Fibroblast of villous mesenchyme (primary cell): ENCODE measurements at regions not wholly inside any gene's neighbourhood (a gene's known extent, or its start where the extent isn't known, plus 50 kb on each side); places are given as distances from the start of the nearest gene placed in this dataset.

Experiments
- DNase-seq: peaks from one replicate; pipeline ENCODE4 v3.0.0-alpha.2; 2010; ENCODE audit warnings: low read depth
- H3K4me3 ChIP-seq: 2 replicates; pipeline ENCODE4 v1.5.1; 2011; ENCODE audit warnings: low read depth, mild to moderate bottlenecking, low read length
- TF ChIP-seq, protein P1 (sequence below): IDR thresholded peaks from 2 replicates; pipeline ENCODE4 v1.5.1; 2012; ENCODE audit warnings: low read depth, mild to moderate bottlenecking, low read length; ENCODE audit not compliant: insufficient read depth

GRCh38 chr14:96978525-96979272, 181.5 kb downstream of the VRK1 start:
- no peak overlapping the region for H3K4me3 ChIP-seq
- TF ChIP-seq, protein P1, sequence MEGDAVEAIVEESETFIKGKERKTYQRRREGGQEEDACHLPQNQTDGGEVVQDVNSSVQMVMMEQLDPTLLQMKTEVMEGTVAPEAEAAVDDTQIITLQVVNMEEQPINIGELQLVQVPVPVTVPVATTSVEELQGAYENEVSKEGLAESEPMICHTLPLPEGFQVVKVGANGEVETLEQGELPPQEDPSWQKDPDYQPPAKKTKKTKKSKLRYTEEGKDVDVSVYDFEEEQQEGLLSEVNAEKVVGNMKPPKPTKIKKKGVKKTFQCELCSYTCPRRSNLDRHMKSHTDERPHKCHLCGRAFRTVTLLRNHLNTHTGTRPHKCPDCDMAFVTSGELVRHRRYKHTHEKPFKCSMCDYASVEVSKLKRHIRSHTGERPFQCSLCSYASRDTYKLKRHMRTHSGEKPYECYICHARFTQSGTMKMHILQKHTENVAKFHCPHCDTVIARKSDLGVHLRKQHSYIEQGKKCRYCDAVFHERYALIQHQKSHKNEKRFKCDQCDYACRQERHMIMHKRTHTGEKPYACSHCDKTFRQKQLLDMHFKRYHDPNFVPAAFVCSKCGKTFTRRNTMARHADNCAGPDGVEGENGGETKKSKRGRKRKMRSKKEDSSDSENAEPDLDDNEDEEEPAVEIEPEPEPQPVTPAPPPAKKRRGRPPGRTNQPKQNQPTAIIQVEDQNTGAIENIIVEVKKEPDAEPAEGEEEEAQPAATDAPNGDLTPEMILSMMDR: no peak
- no peak for DNase-seq

GRCh38 chr14:96979611-96980074, 182.5 kb downstream of the VRK1 start:
- H3K4me3 ChIP-seq: no peak overlapping the region
- TF ChIP-seq, protein P1: no peak
- DNase-seq: no peak

GRCh38 chr14:96980835-96981234, 183.7 kb downstream of the VRK1 start:
- TF ChIP-seq, protein P1: no peak
- DNase-seq: no peak
- H3K4me3 ChIP-seq: no peak overlapping the region

DNA sequence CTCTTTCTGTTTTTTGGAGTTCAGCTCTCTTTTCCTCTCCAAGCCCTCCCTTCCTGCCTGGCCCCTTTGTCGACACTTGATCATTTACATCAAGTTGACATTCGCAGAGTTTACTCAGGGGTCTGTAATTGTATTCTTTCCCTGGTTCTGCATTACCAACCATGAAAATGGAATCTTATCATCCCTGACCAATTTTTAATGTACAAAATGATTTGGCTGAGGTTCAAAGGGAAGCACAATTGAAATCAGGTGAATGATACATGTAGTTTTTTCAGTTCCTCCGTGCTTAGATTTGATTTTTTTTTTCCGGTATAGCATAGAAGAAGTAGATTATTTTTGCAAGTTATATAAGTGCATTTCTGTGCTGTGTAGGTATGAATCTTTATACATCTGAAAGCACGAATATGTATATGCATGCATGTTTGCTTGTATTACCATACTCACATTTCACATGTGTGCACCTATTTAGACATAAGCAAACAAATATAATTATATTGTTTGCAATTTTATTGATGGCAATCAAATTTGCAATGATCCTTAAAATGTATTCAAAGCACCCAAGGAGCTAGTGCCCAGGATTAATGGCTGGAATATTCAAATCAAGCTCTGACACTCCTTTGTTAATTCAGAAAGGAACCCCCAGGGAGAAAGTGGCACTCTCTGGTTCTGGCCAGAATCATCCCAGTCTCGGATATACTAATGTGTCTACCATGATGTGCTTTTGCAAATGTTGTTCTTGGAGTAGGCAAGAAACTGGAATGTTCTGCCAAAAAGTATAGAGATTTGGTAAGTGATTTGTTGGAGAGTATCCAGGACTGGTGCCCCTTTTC, 189.3 kb downstream of the VRK1 start:
- TF ChIP-seq, protein P1: no peak
- no peak overlapping the region for H3K4me3 ChIP-seq
- DNase-seq: no peak

DNA sequence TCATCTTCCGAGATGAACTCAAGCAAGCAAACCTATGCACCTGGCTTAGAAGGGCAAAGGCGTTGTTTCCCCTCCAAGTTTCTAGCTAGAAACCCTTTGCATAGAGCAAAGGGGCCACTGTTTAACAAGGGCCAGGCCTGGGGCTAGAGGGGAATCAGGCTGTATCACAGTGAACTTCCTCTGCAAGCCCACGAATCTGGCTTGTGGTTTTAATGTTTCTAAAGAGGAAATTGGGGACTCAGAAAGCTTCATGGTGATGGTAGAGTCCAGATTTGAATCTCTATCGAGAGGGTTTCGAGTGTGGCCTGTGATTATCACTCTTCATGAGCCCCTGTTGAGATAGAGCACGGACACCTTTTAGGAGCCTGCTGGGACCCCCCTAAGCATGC, 189.9 kb downstream of the VRK1 start:
- no peak for DNase-seq
- TF ChIP-seq, protein P1: no peak
- H3K4me3 ChIP-seq: no peak overlapping the region

GRCh38 chr14:96987771-96988170, 190.6 kb downstream of the VRK1 start:
- TF ChIP-seq, protein P1: no peak
- DNase-seq: no peak
- H3K4me3 ChIP-seq: no peak overlapping the region
